Mesodermal cell (in vitro differentiated cells): ENCODE measurements at regions not wholly inside any gene's neighbourhood (a gene's known extent, or its start where the extent isn't known, plus 50 kb on each side); places are given as distances from the start of the nearest gene placed in this dataset.
"Not testable (repeated sequence)": the region's sequence is repeated elsewhere in the genome, so short reads cannot be mapped to it uniquely, and the experiment has no call there.

Experiments
- H3K27ac ChIP-seq: 2 replicates; pipeline ENCODE4 v1.7.0; 2013; ENCODE audit warnings: mild to moderate bottlenecking, low read depth, low read length, moderate library complexity; ENCODE audit not compliant: severe bottlenecking
- H3K36me3 ChIP-seq: 2 replicates; pipeline ENCODE4 v1.7.1; 2013; ENCODE audit warnings: mild to moderate bottlenecking, low read length, moderate library complexity; ENCODE audit not compliant: control insufficient read depth, insufficient read depth
- H3K4me1 ChIP-seq: one replicate; pipeline ENCODE4 v1.7.1; 2013; ENCODE audit warnings: mild to moderate bottlenecking, low read length; ENCODE audit not compliant: insufficient read depth, control insufficient read depth, poor library complexity, severe bottlenecking
- H3K4me3 ChIP-seq: 2 replicates; pipeline ENCODE4 v1.7.0; 2013; ENCODE audit warnings: low read length, control low read depth, mild to moderate bottlenecking; ENCODE audit not compliant: insufficient read depth, poor library complexity, severe bottlenecking; ENCODE audit errors: extremely low read depth
- H3K9me3 ChIP-seq: 2 replicates; pipeline ENCODE4 v1.7.1; 2013; ENCODE audit warnings: mild to moderate bottlenecking, low read length, moderate library complexity; ENCODE audit not compliant: control insufficient read depth
- WGBS, 2 experiments: methylation state at CpG; one replicate each; pipeline ENCODE4 v1.1.5; 2013; ENCODE audit warnings: missing lambda C conversion rate in 2 of 2; ENCODE audit not compliant: insufficient coverage in 2 of 2; 5-methylcytosine and 5-hydroxymethylcytosine counted together

DNA sequence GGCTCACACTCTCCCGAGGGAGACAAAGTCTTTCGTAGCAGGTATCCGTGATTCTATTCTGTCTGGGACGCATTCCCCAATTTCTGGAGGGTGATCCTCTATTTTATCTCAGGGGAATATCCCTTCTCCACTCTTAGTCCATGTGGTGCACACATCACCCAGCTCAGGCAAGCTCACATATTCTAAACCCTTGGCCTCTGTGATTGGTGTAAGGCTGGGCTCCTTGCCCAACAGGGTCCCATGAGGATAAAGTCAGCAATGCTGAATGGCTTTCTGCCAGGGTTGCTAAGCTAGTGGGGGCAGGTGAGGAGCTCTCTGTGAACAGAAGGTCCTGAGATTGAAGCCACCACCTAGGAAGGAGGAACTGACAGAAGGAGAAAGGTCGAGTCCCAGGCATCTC, 137.2 kb downstream of the CDH26 start:
- no peak overlapping the region for H3K27ac ChIP-seq
- no peaks in the 10 kb centered on the region for H3K4me1 ChIP-seq
- H3K9me3 ChIP-seq = peaks cover 9% of the 10 kb centered on the region
- H3K36me3 ChIP-seq = no peaks in the 10 kb centered on the region
- H3K4me3 ChIP-seq = no peak overlapping the region
- WGBS, 2 experiments = 88 to 98% methylated on average over 5 of the region's 5 CpGs

DNA sequence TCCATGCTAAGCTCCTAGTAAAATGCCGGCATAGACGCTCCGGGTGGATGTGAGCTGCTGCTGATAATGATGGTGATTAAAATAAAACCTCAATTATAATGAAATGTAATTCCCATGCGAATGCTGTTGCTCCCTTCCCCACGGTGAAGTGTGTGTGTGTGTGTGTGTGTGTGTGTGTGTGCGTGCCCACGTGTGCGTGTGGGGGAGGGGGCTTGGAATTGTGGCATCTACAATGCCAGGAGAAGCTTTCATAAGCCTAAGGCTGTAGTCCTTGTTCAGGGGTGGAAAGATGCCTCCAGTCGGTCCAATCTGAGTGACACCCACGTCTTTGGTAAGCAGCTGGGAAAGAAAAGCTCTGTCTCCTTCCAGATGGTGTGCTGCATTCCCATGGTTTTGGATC, 137.9 kb downstream of the CDH26 start:
- Histone ChIP-seq H3K4me1 (peaks cover under 1% of the 10 kb centered on the region), H3K36me3 (no peaks in the 10 kb centered on the region), H3K4me3 (no peak overlapping the region), H3K9me3 (peaks cover 9% of the 10 kb centered on the region), H3K27ac (no peak overlapping the region)
- 80 to 92% methylated on average over 5 to 6 of the region's 10 CpGs for WGBS, 2 experiments

DNA sequence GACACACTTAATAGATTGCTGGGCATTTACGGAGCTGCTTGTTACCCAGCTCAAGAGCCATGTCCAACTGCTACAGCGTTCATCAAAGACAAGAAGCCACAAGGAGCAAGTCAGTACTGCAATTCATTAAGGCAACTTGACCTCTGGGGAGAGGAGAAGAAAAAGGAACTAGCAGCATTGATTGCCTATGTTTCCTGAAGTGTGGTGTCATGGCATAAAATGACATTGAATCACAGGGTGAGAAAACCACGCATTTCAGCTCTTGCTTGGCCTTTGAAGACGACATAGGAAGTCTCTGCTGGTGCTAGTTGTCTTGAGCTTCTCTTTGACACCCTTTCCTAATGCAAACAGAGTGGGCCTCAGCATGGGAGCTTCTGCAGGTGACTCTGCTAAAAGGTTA, 139.1 kb downstream of the CDH26 start:
- Histone ChIP-seq H3K36me3 (no peaks in the 10 kb centered on the region), H3K4me3 (no peak overlapping the region), H3K9me3 (peaks cover 9% of the 10 kb centered on the region), H3K4me1 (peaks cover 6% of the 10 kb centered on the region), H3K27ac (no peak overlapping the region)
- WGBS, 2 experiments = 86 to 97% methylated on average over 3 to 4 of the region's 4 CpGs

DNA sequence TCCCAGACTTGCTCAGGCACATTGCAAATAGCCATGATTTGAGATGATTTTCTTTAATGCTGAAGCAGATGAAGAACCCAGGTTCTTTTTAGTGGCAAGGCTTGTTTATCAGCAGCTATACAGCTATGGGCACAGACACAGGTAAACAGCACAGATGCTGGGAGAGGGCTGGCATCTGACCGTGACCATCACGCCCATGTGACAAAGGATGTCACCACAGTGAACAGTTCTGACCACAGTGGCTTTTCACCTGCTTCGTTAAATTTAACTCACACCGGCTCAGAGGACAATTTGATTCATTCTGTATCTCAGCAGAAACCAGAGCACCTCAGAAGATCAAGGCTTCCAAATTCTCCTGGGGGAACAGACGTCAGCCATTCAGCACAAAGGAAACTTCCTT, 142.6 kb downstream of the CDH26 start:
- H3K36me3 ChIP-seq = no peaks in the 10 kb centered on the region
- WGBS, 2 experiments = 80 to 94% methylated on average over 4 to 5 of the region's 5 CpGs
- no peak overlapping the region for H3K4me3 ChIP-seq
- no peak overlapping the region for H3K27ac ChIP-seq
- peaks cover 9% of the 10 kb centered on the region for H3K9me3 ChIP-seq
- peaks cover 6% of the 10 kb centered on the region for H3K4me1 ChIP-seq

DNA sequence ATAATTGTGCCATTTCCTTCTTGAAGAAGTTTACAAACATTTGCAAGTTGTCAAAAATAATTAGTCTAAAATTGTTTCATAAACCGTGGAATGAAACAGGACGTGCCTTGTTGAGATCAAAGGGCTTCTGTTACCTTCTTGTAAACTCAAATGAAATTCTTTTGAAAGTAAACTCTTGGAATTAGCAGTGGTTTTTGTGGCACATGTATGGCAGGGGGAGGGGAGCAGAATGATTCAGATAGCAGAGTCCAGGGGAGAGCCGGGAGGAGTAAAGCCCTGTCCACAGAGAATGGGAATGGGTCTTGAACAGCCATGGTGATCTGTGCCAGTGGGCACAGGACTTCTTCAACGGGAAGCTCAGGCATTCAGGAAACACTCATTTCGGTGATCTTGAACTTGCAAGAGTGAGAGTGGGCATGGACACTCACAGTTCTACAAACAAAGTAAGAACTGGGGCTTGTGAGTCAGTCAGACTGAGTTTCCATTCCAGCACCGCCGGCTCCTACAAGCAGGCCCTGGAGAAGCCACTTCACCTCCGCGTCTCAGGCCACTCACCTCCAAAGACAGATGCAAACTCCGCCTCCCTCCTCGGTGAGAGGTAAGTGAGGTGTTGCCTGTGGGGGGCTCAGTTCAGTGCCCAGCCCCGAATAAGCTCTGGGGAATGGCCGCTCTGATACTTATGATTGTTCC, 143.1 kb downstream of the CDH26 start:
- H3K9me3 ChIP-seq = peaks cover 9% of the 10 kb centered on the region
- no peak overlapping the region for H3K27ac ChIP-seq
- H3K36me3 ChIP-seq = no peaks in the 10 kb centered on the region
- H3K4me3 ChIP-seq = no peak overlapping the region
- peaks cover 6% of the 10 kb centered on the region for H3K4me1 ChIP-seq
- WGBS, 2 experiments = 64 to 79% methylated on average over 4 to 12 of the region's 13 CpGs

DNA sequence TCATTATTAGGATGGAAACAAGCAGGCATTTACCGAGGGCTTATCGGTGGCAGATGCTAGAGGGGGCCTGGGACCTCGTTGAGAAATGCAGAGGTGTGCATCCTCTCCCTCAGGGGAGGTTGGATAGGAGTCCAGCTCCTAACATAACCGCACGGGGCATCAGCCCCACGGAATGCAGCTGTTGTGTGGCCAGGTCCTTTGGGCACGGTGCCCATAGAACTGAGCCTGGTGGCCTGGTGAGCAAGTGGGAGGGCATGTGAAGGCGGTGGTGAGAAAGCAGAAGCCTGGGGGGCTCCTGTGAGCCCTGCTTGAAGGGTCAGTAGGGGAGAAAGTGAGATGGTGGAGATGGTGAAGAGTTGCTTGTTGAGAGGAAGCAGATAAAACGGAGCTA, 143.7 kb downstream of the CDH26 start:
- H3K9me3 ChIP-seq = peaks cover 9% of the 10 kb centered on the region
- no peak overlapping the region for H3K4me3 ChIP-seq
- no peak overlapping the region for H3K27ac ChIP-seq
- H3K4me1 ChIP-seq = peaks cover 6% of the 10 kb centered on the region
- 85 to 91% methylated on average over 3 to 9 of the region's 9 CpGs for WGBS, 2 experiments
- no peaks in the 10 kb centered on the region for H3K36me3 ChIP-seq

DNA sequence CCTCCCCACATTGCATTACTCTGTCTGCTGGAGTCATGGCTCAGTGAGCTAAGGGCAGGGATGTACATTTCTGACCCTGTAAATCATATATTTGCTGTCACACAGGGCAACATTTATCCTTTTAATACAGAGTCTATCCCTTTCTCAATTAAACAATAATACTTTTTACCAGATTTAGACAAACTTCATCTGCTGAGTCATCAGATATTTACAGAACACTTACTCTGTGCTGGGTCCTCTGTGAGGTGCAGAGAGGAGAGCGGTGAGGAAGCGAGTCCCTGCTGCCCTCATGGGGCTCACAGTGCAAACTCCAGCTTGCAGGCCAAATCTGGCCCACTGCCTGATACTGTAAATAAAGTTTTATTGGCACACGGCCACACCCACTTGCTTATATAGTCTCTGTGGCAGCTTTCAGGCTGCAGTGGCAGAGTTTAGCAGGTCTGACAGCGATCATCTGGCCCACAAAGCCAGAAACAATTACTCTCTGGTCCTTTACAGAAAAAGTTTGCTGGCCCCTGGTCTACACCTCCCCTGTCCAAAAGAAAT, 144.5 kb downstream of the CDH26 start:
- peaks cover 6% of the 10 kb centered on the region for H3K4me1 ChIP-seq
- H3K27ac ChIP-seq = no peak overlapping the region
- no peaks in the 10 kb centered on the region for H3K36me3 ChIP-seq
- 79 to 93% methylated on average over 2 to 4 of the region's 4 CpGs for WGBS, 2 experiments
- no peak overlapping the region for H3K4me3 ChIP-seq
- peaks cover 8% of the 10 kb centered on the region for H3K9me3 ChIP-seq

DNA sequence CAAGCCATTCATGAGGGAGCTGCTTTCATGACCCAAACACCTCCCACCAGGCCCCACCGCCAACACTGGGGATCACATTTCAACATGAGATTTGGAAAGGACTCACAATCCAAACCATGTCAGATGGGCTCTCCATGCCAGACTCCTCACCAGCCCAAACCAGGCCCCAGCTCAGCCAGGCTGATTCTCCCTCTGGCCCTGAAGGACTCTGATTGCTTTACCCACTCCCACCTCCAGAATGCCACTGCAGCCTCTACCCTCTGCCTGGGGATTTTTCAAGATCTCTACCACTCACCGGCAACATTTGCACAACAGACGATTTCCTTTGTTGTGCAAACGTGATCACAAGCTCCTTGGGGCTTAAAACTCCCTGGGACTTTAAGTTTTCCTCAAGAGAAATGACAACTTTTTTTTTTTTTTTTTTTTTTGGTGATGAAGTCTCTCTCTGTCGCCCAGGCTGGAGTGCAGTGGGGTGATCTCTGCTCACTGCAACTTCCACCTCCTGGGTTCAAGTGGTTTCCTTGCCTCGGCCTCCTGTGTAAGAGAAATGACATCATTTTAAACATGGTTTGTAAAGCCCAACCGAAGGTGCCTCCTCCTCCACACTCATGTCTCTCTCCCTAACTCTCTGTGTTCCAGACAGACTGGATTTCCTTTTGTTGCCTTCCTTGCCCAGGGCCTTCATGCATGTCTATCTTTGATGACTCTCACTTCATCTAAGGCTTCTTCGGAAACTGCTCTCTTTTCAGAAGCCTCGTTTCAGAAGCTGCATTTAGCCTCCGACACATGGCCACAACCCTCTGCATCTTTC, 147.0 kb downstream of the CDH26 start:
- WGBS, 2 experiments = 53% methylated on average over 3 to 5 of the region's 10 CpGs
- H3K9me3 ChIP-seq = no peaks in the 10 kb centered on the region
- no peaks in the 10 kb centered on the region for H3K36me3 ChIP-seq
- H3K27ac ChIP-seq = no peak overlapping the region
- no peak overlapping the region for H3K4me3 ChIP-seq
- peaks cover 6% of the 10 kb centered on the region for H3K4me1 ChIP-seq

DNA sequence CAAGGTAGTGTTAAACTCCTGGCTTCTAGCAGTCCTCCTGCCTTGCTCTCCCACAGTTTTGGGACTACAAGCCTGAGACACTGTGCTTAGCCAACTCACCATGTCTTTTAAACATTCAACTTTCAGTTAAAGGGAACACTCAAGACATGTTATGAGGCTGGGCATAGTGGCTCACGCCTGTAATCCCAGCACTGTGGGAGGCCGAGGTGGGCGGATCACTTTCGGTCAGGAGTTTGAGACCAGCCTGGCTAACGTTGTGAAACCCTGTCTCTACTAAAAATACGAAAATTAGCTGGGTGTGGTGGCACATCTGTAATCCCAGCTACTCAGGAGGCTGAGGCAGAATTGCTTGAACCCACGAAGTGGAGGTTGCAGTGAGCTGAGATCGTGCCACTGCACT, 148.0 kb downstream of the CDH26 start:
- not testable (repeated sequence) for H3K27ac ChIP-seq, H3K4me1 ChIP-seq, H3K4me3 ChIP-seq, H3K9me3 ChIP-seq, H3K36me3 ChIP-seq
- WGBS, 2 experiments = 71 to 84% methylated on average over 8 of the region's 8 CpGs

DNA sequence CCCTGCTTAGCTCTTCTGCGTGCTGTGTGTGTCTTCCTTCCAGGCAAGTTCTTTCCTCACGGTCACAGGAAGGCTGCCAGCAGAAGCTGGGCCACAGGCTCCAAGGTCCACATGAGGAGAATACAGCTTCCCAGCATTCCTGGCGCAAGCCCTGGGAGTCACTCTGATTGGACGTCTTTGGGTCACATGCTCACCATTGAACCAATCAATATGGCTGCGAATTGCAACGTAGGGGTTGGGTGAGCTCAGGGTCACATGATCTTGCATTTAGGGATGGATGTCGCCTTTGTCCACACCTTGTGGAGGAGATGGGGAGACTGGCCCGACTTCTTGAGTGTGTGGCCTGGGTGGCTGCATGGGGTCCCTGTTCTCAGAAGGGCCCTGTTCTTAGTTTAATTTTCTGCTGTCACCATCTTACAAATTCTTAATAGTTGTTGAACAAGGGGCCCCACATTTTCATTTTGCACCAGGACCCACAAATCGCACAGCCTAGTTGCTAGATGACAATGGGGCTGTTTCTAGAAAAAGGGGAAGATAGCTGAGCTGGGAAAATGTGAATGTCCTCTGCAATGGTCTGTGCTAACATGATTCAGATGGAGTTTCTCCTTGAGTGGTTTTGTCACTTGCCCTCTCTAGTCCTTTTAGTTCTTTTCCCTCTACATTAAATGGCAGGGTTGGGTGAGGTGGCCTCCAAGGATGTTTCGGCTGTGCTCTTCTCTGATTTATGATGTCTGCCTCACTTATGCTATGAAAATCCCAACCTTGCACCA, 149.6 kb downstream of the CDH26 start:
- Histone ChIP-seq H3K27ac (no peak overlapping the region), H3K4me3 (no peak overlapping the region), H3K9me3 (no peaks in the 10 kb centered on the region), H3K36me3 (no peaks in the 10 kb centered on the region), H3K4me1 (no peaks in the 10 kb centered on the region)
- WGBS, 2 experiments = 84 to 87% methylated on average over 3 to 7 of the region's 10 CpGs
